GM12873 (cell line): ENCODE measurements at regions not wholly inside any gene's neighbourhood (a gene's known extent, or its start where the extent isn't known, plus 50 kb on each side); places are given as distances from the start of the nearest gene placed in this dataset.

ENCODE experiments used
- CTCF ChIP-seq: IDR thresholded peaks from 2 replicates; pipeline ENCODE4 v1.5.1; 2012; ENCODE audit warnings: low read depth, mild to moderate bottlenecking, moderate library complexity, low read length, control low read depth; ENCODE audit not compliant: insufficient read depth; ENCODE audit errors: missing control alignments

- TF ChIP-seq CTCF, result no peak
Measured at GRCh38 chr15:98583771-98584430, 64.4 kb upstream of the IGF1R start.

DNA sequence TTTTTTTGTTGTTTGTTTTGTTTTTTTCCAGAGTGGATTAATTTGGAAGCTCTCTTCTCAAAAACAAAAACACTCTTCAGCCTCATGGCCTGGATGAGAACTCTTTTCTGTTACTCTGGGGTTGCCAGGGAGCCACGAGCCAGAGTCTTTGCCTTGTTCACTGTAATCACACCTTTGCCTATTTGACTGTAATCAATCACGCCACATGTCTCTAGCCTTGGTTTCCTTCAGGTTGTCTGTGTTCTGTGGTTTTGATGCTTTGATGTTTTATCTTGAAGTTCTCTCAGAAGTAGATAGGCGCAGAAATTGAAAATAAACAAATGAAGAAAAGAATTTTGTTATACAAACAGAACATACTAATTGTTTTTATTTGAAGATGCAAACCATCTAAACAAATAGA is 62.3 kb upstream of the IGF1R start:
- TF ChIP-seq CTCF, result no peak

GRCh38 chr15:98592136-98592535 is 56.2 kb upstream of the IGF1R start:
- no peak for TF ChIP-seq CTCF

- no peak for TF ChIP-seq CTCF
Measured at GRCh38 chr15:98596131-98596530, 52.2 kb upstream of the IGF1R start.

GRCh38 chr15:98596885-98597392 is 51.4 kb upstream of the IGF1R start:
- no peak for TF ChIP-seq CTCF

DNA sequence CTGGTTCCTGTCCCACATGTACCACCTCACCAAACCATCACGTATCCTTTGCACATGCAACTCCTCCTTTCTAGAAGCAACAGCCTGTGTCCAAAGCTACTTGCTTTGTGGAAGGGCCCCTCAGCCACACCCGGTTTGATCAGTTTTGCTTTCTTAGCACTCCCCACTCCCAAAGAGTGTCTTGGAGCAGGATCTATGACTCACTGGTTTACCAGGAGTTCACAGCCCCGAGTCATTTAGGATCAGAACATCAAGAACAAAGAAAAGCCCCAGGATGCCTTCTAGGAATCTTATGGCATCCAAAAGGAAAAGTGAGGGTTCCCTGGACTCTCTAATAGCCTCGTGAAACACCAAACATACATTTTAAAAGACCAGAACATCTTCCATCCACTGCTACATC is 50.7 kb upstream of the IGF1R start:
- TF ChIP-seq CTCF, result no peak
